ENCODE measurements at regions not wholly inside any gene's neighbourhood (a gene's known extent, or its start where the extent isn't known, plus 50 kb on each side); places are given as distances from the start of the nearest gene placed in this dataset.

GRCh38 chr4:126431049-126431448 lies 1116.3 kb downstream of the FAT4 start:
- TF ChIP-seq CTCF (IDR thresholded peaks at IDR 0.05) (no peak), POLR2A (IDR thresholded peaks at IDR 0.05) (no peak), EP300 (IDR thresholded peaks at IDR 0.05) (no peak)
